H9 (cell line): ENCODE measurements at regions not wholly inside any gene's neighbourhood (a gene's known extent, or its start where the extent isn't known, plus 50 kb on each side); places are given as distances from the start of the nearest gene placed in this dataset.

Experiments
- DNase-seq: peaks from one replicate; pipeline ENCODE4 v3.0.0-alpha.2; 2017
- H2AFZ ChIP-seq: one replicate; pipeline ENCODE4 v1.6.1; 2013; ENCODE audit warnings: mild to moderate bottlenecking, low read length, control low read depth, moderate library complexity
- H2AK5ac ChIP-seq: 2 replicates; pipeline ENCODE4 v1.6.1; 2013; ENCODE audit warnings: low read length, control low read depth, mixed read lengths; ENCODE audit not compliant: insufficient read length
- H2BK120ac ChIP-seq: one replicate; pipeline ENCODE4 v1.6.1; 2013; ENCODE audit warnings: low read depth, mild to moderate bottlenecking, low read length, control low read depth, inconsistent platforms; ENCODE audit not compliant: poor library complexity, severe bottlenecking
- H2BK12ac ChIP-seq: 2 replicates; pipeline ENCODE4 v1.6.1; 2013; ENCODE audit warnings: low read length, control low read depth, mixed read lengths, low read depth; ENCODE audit not compliant: insufficient read length
- H2BK15ac ChIP-seq: 2 replicates; pipeline ENCODE4 v1.6.1; 2013; ENCODE audit warnings: low read depth, low read length, control low read depth
- H2BK20ac ChIP-seq: one replicate; pipeline ENCODE4 v1.6.1; 2013; ENCODE audit warnings: low read depth, mild to moderate bottlenecking, low read length, control low read depth, inconsistent platforms; ENCODE audit not compliant: poor library complexity, severe bottlenecking
- H2BK5ac ChIP-seq: 2 replicates; pipeline ENCODE4 v1.6.1; 2013; ENCODE audit warnings: low read length, control low read depth, mixed read lengths; ENCODE audit not compliant: insufficient read length
- H3K14ac ChIP-seq: 2 replicates; pipeline ENCODE4 v1.6.1; 2013; ENCODE audit warnings: low read length, control low read depth; ENCODE audit not compliant: insufficient read depth
- H3K18ac ChIP-seq: 2 replicates; pipeline ENCODE4 v1.6.1; 2013; ENCODE audit warnings: low read depth, mild to moderate bottlenecking, mixed read lengths, low read length, control low read depth; ENCODE audit not compliant: insufficient read length
- H3K23ac ChIP-seq: 2 replicates; pipeline ENCODE4 v1.6.1; 2013; ENCODE audit warnings: low read length, control low read depth, mixed read lengths, low read depth; ENCODE audit not compliant: insufficient read length
- H3K23me2 ChIP-seq: 2 replicates; pipeline ENCODE4 v1.6.1; 2013; ENCODE audit warnings: low read depth, mild to moderate bottlenecking, mixed read lengths, low read length, control low read depth; ENCODE audit not compliant: insufficient read length, poor library complexity, severe bottlenecking
- H3K27ac ChIP-seq: 2 replicates; pipeline ENCODE4 v1.5.1; 2013; ENCODE audit warnings: low read length, control low read depth, mixed read lengths, low read depth; ENCODE audit not compliant: insufficient read length
- H3K27me3 ChIP-seq: 2 replicates; pipeline ENCODE4 v1.6.1; 2013; ENCODE audit warnings: low read length, control low read depth, inconsistent platforms; ENCODE audit not compliant: insufficient read depth
- H3K4ac ChIP-seq: 2 replicates; pipeline ENCODE4 v1.6.1; 2013; ENCODE audit warnings: low read depth, mild to moderate bottlenecking, control low read depth, inconsistent platforms, low read length, moderate library complexity
- H3K4me1 ChIP-seq: 2 replicates; pipeline ENCODE4 v1.6.1; 2013; ENCODE audit warnings: low read length, control low read depth, inconsistent platforms; ENCODE audit not compliant: insufficient read depth
- H3K4me2 ChIP-seq: 2 replicates; pipeline ENCODE4 v1.6.1; 2013; ENCODE audit warnings: low read length, control low read depth, mixed read lengths; ENCODE audit not compliant: insufficient read length, insufficient read depth
- H3K56ac ChIP-seq: 2 replicates; pipeline ENCODE4 v1.6.1; 2013; ENCODE audit warnings: low read depth, mild to moderate bottlenecking, mixed read lengths, low read length, control low read depth; ENCODE audit not compliant: insufficient read length
- H3K79me1 ChIP-seq: 2 replicates; pipeline ENCODE4 v1.6.1; 2013; ENCODE audit warnings: low read depth, mild to moderate bottlenecking, moderate library complexity, low read length, control low read depth, inconsistent platforms; ENCODE audit not compliant: insufficient read depth, poor library complexity, severe bottlenecking
- H3K79me2 ChIP-seq: 2 replicates; pipeline ENCODE4 v1.6.1; 2013; ENCODE audit warnings: low read length, control low read depth, inconsistent platforms; ENCODE audit not compliant: insufficient read depth
- H3K9ac ChIP-seq: 2 replicates; pipeline ENCODE4 v1.6.1; 2013; ENCODE audit warnings: low read length, control low read depth, mixed read lengths; ENCODE audit not compliant: insufficient read length; ENCODE audit errors: extremely low read depth
- H3K9me3 ChIP-seq: one replicate; pipeline ENCODE4 v1.6.1; 2013; ENCODE audit warnings: low read depth, low read length, inconsistent platforms; ENCODE audit not compliant: control insufficient read depth
- H3T11ph ChIP-seq: one replicate; pipeline ENCODE4 v1.6.1; 2013; ENCODE audit warnings: mild to moderate bottlenecking, low read length, control low read depth, inconsistent platforms
- H4K20me1 ChIP-seq: one replicate; pipeline ENCODE4 v1.6.1; 2013; ENCODE audit not compliant: control insufficient read depth, insufficient read length, insufficient read depth
- H4K5ac ChIP-seq: 2 replicates; pipeline ENCODE4 v1.6.1; 2013; ENCODE audit warnings: low read depth, mild to moderate bottlenecking, mixed read lengths, low read length, control low read depth; ENCODE audit not compliant: insufficient read length
- H4K8ac ChIP-seq: replicated peaks from 2 replicates; pipeline ENCODE4 v1.6.1; 2013; ENCODE audit warnings: low read length, control low read depth, mixed read lengths, low read depth; ENCODE audit not compliant: insufficient read length
- H4K91ac ChIP-seq: 2 replicates; pipeline ENCODE4 v1.6.1; 2013; ENCODE audit warnings: low read depth, mild to moderate bottlenecking, moderate library complexity, mixed read lengths, low read length, control low read depth; ENCODE audit not compliant: insufficient read length
- H3K27ac Mint-ChIP-seq, 3 experiments: 2 replicates in 2 of 3; 3 replicates in 1 of 3; pipeline ENCODE4 v1.8.0; 2020 to 2021; ENCODE audit warnings: mixed read lengths in 3 of 3, mild to moderate bottlenecking in 1 of 3, moderate library complexity in 1 of 3
- H3K27me3 Mint-ChIP-seq: 2 replicates; pipeline ENCODE4 v1.8.0; 2021; ENCODE audit warnings: low read depth, mild to moderate bottlenecking, moderate library complexity, mixed read lengths
- H3K36me3 Mint-ChIP-seq, 3 experiments: 2 replicates in 2 of 3; 3 replicates in 1 of 3; pipeline ENCODE4 v1.8.0; 2020 to 2021; ENCODE audit warnings: low read depth in 3 of 3, mixed read lengths in 3 of 3; ENCODE audit not compliant: insufficient read depth in 1 of 3
- H3K4me1 Mint-ChIP-seq, 2 experiments: 2 replicates each; pipeline ENCODE4 v1.8.0; 2020; ENCODE audit warnings: mixed read lengths in 2 of 2
- H3K4me3 Mint-ChIP-seq, 2 experiments: 2 replicates in 1 of 2; 3 replicates in 1 of 2; pipeline ENCODE4 v1.8.0; 2020 to 2021; ENCODE audit warnings: mild to moderate bottlenecking in 2 of 2, mixed read lengths in 2 of 2, moderate library complexity in 1 of 2
- H3K9me3 Mint-ChIP-seq, 2 experiments: 2 replicates in 1 of 2; 3 replicates in 1 of 2; pipeline ENCODE4 v1.8.0; 2020; ENCODE audit warnings: mild to moderate bottlenecking in 2 of 2, mixed read lengths in 2 of 2, moderate library complexity in 1 of 2
- WGBS: extraction: QIAGEN DNeasy Blood & Tissue Kit; methylation state at CpG from one replicate; pipeline ENCODE4 v1.1.7; 2013; ENCODE audit warnings: missing lambda C conversion rate, low lambda C conversion rate, mixed read lengths; ENCODE audit not compliant: insufficient read length; ENCODE audit errors: extremely low coverage; 5-methylcytosine and 5-hydroxymethylcytosine counted together
- TF ChIP-seq, protein P1 (sequence below): fragments of 200-600 bp; sonication (generic); conservative IDR thresholded peaks from 3 replicates; pipeline ENCODE4 v1.8.0; 2021; ENCODE audit warnings: antibody characterized with exemption, mild to moderate bottlenecking

DNA sequence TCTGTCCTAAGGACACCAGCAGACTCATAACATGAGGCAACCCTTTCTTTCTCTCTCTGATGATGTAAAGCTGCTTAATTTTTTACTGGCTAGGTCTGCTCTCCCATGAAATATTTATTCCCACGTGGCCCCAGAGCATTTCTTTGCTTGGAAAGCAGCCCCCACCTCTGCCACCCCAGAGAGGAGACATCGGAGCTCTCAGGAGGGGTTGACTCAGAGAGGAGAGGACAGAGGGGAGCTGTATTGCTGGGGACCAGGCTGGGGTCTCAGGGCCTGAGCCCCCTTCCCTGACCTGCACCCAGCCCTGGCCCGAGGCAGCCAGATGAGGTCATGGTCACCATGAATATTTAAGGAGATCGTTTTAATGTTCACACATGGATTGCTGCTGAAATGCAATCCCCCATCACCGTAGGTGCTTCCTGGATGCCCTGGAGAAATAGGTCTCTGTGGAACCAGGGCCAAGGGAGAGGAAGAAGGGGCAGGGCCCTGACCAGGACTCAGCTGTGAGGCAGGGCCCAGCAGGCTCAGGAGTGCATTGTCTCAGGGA, 117.5 kb downstream of the DLL1 start:
- H3K23ac ChIP-seq: no peak overlapping the region
- no peak overlapping the region for H3K9ac ChIP-seq
- no peak overlapping the region for H2AK5ac ChIP-seq
- TF ChIP-seq, protein P1, sequence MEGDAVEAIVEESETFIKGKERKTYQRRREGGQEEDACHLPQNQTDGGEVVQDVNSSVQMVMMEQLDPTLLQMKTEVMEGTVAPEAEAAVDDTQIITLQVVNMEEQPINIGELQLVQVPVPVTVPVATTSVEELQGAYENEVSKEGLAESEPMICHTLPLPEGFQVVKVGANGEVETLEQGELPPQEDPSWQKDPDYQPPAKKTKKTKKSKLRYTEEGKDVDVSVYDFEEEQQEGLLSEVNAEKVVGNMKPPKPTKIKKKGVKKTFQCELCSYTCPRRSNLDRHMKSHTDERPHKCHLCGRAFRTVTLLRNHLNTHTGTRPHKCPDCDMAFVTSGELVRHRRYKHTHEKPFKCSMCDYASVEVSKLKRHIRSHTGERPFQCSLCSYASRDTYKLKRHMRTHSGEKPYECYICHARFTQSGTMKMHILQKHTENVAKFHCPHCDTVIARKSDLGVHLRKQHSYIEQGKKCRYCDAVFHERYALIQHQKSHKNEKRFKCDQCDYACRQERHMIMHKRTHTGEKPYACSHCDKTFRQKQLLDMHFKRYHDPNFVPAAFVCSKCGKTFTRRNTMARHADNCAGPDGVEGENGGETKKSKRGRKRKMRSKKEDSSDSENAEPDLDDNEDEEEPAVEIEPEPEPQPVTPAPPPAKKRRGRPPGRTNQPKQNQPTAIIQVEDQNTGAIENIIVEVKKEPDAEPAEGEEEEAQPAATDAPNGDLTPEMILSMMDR: no peak
- no peak overlapping the region; a peak in 1 of 7 replicates for H3K27ac Mint-ChIP-seq
- no peaks in the 10 kb centered on the region for H4K20me1 ChIP-seq
- H4K5ac ChIP-seq: no peak overlapping the region
- peaks cover 14% of the 10 kb centered on the region for H3K27me3 Mint-ChIP-seq
- no peaks in the 10 kb centered on the region for H3K23me2 ChIP-seq
- no peak overlapping the region for H2BK20ac ChIP-seq
- H3K18ac ChIP-seq: no peak overlapping the region
- no peak overlapping the region for H3T11ph ChIP-seq
- H2BK12ac ChIP-seq: no peak overlapping the region
- no peaks in the 10 kb centered on the region for H3K79me2 ChIP-seq
- H3K4me2 ChIP-seq: no peak overlapping the region
- peaks cover 2% of the 10 kb centered on the region for H3K9me3 ChIP-seq
- no peak overlapping the region for H3K4me3 Mint-ChIP-seq
- H2AFZ ChIP-seq: no peak overlapping the region
- no CpG with 5 or more reads among the region's 5 CpGs for WGBS
- no peak overlapping the region for H4K8ac ChIP-seq
- no peak overlapping the region for H3K27ac ChIP-seq
- no peak overlapping the region for H3K4ac ChIP-seq
- no peaks in the 10 kb centered on the region for H3K27me3 ChIP-seq
- no peaks in the 10 kb centered on the region for H3K4me1 ChIP-seq
- H3K14ac ChIP-seq: no peak overlapping the region
- H2BK15ac ChIP-seq: no peak overlapping the region; the same call in 1 of the 2 replicates
- H2BK5ac ChIP-seq: no peak overlapping the region
- H4K91ac ChIP-seq: no peak overlapping the region
- H2BK120ac ChIP-seq: no peak overlapping the region
- DNase-seq: no peak
- no peaks in the 10 kb centered on the region for H3K79me1 ChIP-seq
- H3K36me3 Mint-ChIP-seq: peaks cover 7 to 13% (median 7%) of the 10 kb centered on the region in 3 experiments
- no peaks in the 10 kb centered on the region for H3K4me1 Mint-ChIP-seq
- H3K9me3 Mint-ChIP-seq: peaks cover 38 to 57% of the 10 kb centered on the region in 2 experiments
- H3K56ac ChIP-seq: no peak overlapping the region
